ENCODE measurements at regions not wholly inside any gene's neighbourhood (a gene's known extent, or its start where the extent isn't known, plus 50 kb on each side); places are given as distances from the start of the nearest gene placed in this dataset.
"Not testable (repeated sequence)": the region's sequence is repeated elsewhere in the genome, so short reads cannot be mapped to it uniquely, and the experiment has no call there.

DNA sequence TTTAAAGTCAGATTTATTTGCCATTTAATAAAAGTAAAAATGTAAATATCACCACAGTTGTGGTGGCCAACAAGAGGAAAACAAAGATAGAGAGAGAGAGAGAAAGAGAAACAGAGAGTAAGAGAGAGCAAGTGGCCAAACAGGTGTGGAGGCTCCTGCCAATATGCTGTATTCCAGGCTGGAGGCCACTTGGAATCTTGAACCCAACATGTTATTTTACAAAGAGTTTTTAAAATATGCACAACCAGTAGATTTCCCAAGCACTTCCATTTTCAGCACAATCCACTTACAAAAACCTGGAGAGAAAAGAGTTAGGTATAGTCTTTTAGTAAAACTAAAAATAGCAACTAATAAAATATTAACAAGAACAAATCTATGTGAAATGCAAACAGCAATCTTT lies 1323.1 kb upstream of the CITED2 start:
- no peak for DNase-seq

GRCh38 chr6:140684776-140685550 lies 1310.5 kb upstream of the CITED2 start:
- no peak for DNase-seq

DNA sequence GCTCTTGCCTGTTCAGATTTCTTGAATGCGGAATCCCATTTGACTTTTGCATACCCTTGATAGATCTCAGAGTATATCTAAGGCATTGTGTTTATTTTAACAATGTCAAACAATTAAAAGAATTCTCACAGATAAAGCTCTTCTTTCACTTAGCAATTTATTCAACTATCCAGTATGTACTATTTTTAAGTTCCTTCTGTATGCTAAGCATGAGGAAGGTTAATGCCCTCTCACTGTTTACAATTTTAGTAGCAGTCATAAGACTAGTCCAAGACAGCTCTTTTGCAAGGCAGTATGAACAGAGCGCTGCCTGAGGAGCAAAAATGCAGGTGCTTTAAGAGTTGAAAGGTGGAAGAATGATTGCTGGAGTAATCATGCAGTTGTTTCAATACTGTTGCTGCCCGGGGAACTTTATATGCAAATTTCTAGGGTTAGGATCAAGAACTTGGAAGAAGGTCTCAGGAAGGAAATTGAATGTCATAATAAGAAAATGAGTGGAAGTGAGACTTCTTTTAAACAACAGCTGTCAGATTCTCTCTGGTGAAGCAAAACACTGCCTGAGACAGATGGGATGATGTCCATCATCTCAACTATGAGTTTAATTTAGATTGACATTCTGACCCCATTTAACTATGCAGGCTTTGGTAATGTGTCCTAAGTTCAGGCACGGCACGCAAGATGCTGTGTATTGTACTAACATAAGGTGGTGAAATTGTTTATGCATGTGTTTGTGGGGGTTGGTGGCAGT lies 1303.5 kb upstream of the CITED2 start:
- no peak for DNase-seq

DNA sequence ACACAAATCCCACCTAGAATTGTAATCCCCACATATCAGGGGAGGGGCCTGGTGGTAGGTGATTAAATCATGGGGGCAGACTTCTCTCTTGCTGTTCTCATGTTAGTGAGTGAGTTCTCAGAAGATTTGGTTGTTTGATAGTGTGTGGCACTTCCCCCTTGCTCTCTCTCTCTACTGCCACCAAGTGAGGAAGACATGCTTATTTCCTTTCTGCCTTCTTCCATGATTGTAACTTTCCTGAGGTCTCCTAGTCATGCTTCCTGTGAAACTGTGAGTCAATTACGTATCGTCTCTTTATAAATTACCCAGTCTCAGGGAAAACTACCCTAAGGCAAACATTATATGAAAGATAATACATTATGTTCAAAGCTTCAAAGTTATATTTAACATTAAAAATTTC lies 1297.5 kb upstream of the CITED2 start:
- DNase-seq, result no peak

- DNase-seq, result no peak
Observed at GRCh38 chr6:140670021-140670420, 1295.6 kb upstream of the CITED2 start.

DNA sequence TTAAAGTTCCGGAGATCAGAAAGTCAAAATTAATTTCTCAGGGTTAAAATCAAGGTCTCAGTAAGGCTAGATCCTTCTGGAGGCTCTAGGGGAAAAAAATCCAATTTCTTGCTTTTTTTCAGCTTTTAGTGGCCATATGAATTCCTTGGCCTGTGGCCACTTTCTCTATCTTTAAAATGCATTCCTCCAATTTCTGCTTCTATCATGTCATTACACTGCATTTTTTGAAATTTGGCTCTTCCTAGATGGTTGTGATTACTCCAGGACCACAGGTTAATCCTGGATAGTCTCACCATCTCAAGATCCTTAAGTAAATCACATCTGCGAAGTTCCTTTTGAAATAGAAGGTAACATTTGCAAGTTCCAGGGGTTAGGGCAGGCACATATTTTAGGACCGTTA lies 1294.9 kb upstream of the CITED2 start:
- no peak for DNase-seq

- no peak for DNase-seq
Observed at GRCh38 chr6:140663772-140664171, 1289.3 kb upstream of the CITED2 start.

DNA sequence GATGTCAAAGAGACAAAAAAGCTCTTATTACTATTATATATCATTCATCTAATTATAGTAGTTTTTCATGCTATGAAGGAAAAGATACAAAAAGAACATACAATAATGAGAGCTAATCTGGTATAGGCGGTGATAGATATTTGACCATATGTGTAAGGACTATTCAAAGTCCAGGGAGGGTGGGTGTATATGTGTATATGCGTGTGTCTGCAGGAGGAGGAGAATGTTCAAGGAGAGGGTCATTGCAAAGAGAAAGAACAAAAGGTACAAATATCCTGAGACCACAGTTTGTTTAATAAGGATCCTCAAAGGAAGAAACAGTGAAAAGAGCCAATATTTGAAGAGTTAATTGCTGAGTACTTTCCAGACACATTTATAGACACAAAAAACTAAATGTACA lies 1288.6 kb upstream of the CITED2 start:
- no peak for DNase-seq

DNA sequence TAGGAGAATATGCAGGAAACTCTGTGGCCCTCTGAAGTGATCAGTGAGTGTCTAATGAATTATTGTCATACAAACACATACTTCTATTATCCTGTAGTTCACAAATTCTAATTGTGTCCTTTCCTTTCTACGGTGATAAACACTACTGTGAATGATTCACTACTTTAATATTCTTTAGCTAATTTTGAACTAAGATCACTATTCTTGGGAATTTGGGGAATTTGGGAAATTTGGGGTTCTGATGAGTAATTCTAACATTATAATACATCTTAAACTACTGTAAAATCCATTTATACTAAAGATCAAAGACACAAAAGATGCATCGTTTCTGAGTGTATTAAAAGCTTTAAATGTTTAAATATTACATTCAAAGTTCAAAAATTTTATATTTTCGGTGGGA lies 1287.2 kb upstream of the CITED2 start:
- no peak for DNase-seq

DNA sequence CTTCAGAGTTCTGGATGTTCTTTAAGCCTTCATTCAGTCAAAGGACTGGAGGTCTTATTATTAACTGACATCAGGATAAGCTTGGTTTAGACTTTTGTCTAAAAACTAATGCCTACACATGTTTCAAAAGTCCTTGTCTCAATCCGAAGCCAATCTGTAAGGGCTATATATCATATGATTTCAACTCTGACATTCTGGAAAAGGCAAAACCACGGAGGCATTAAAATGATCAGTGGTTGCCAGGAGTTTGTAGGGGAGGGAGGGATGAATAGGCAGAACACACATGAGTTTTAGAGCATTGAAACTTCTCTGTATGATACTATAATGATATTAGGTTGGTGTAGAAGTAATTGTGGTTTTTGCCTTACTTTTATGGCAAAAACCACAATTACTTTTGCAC lies 1285.8 kb upstream of the CITED2 start:
- DNase-seq, result no peak

- no peak for DNase-seq
Observed at GRCh38 chr6:140653972-140654371, 1279.5 kb upstream of the CITED2 start.

DNA sequence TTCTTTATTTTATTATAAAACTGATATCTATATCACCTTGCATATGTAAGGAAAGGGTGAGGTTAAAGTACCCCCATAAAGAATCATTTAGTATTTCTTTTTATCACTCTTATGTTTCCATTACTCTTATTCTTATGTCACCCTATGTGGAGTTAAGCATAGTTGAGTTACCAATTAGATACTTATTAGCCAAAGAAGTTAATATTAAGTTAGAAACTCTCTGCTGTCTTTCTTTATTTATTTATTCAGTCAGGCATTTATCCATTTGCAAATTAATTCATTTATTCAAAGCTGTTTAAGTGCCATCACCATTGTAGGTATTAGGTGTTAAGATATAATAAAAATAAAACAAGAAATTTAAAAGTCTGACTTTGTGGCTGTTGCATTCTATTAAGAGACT lies 1279.1 kb upstream of the CITED2 start:
- DNase-seq, result no peak

GRCh38 chr6:140649502-140649901 lies 1275.1 kb upstream of the CITED2 start:
- DNase-seq, result not testable (repeated sequence)

- not testable (repeated sequence) for DNase-seq
Observed at GRCh38 chr6:140647322-140647721, 1272.9 kb upstream of the CITED2 start.

DNA sequence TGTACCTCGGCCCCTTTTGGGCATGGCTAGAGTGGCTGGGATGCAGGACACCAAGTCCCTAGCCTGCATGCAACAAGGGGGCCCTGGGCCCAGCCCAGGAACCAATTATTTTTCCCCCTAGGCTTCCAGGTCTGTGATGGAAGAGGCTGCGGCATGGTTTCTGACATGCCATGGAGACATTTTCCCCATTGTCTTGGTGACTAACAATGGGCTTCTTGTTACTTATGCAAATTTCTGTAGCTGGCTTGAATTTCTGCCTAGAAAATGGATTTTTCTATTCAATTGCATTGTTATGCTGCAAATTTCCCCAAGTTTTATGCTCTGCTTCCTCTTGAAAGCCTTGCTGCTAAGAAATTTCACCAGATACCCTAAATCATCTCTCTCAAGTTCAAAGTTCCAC lies 1269.6 kb upstream of the CITED2 start:
- no peak for DNase-seq

- no peak for DNase-seq
Observed at GRCh38 chr6:140641412-140641811, 1267.0 kb upstream of the CITED2 start.

- DNase-seq, result no peak
Observed at GRCh38 chr6:140636908-140637402, 1262.5 kb upstream of the CITED2 start.

GRCh38 chr6:140636271-140636907 lies 1261.9 kb upstream of the CITED2 start:
- no peak for DNase-seq

DNA sequence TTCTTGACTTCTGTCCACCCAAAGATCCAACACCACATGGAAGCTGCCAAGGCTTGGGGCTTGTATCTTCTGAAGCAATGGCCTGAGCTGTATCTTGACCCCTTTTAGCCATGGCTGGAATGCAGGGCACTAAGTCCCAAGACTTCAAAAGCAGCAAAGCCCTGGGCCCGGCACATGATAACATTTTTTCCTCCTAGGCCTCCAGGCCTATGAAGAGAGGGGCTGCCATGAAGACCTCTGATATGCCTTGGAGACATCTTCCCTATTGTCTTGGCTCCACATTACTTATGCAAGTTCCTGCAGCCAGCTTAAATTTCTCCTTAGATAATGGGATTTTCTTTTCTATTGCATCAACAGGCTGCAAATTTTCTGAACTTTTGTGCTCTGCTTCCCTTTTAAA lies 1252.6 kb upstream of the CITED2 start:
- no peak for DNase-seq

DNA sequence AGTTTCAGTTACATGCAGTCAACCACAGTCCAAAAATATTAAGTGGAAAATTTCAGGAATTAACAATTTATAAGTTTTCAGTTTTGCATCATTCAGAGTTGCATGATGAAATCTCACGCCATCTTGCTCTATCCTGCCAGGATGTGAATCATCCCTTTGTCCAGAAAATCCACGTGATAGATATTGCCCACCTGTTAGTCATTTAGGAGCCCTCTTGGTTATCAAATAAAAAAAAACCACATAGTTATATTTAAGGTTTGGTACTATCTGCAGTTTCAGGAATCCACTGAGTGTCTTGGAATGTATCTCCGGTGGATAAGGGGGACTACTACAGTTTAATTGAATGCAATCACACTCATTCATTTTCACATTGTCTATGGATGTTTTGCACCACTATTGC lies 1249.0 kb upstream of the CITED2 start:
- DNase-seq, result no peak

DNA sequence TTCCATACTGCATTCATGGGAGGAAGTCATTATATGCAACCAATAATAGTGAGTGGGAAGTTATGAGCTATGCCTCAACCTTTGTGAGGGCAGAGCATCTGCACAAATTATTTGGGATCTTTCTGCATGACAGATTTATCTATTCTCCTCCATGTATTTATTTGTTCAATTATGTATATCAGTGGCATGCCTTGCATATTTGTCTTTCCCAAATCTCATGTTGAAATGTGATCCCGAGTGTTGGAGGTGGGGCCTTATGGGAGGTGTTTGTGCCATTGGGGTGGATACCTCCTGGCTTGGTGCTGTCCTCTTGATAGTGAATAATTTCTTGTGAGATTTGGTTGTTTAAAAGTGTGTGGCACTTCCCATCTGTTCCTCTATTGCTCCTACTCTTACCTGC lies 1246.0 kb upstream of the CITED2 start:
- no peak for DNase-seq

DNA sequence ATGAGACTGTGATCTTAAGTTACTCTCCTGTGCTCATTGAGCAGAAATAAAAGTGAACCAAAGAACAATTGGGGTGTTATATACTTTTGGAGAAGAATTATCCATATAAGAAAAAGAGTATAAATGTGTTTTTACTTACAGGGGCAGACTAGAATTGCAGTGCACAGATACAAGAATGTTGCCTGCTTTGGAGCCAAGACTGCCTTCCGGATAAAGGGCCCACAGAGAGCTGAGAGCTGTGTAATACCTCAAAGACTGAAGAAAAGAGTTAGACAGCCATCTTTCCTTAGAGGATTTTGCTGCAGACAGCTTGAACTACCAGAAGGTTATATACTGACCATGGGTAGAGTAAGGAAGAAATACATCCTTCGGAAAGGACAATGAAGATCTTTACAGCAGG lies 1235.5 kb upstream of the CITED2 start:
- DNase-seq, result no peak

GRCh38 chr6:140609321-140609720 lies 1234.9 kb upstream of the CITED2 start:
- no peak for DNase-seq

DNA sequence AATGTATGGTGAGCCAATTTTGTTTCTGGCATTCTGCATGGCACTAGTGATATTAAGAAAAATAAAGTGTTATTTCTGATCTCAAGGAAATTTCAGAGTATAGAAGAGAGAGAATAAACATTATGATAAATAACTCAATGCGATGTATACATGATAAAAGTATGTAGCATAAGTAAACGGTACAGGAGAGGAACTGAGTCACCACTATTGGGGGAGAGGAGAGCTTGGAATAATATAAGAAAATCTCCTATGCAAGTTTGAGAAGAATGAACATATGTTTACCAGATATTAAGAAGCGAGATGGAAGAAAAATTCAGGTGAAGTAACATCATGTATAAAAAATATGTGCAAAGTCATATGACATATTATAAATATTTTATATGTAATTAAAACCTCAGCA lies 1230.3 kb upstream of the CITED2 start:
- no peak for DNase-seq

Measured in NCI-H2029 (cell line).